GM12801 (cell line): ENCODE measurements at regions not wholly inside any gene's neighbourhood (a gene's known extent, or its start where the extent isn't known, plus 50 kb on each side); places are given as distances from the start of the nearest gene placed in this dataset.

Experiments
- CTCF ChIP-seq: IDR thresholded peaks from one replicate; pipeline ENCODE4 v1.5.1; 2011; ENCODE audit warnings: control low read depth; ENCODE audit not compliant: insufficient read length; ENCODE audit errors: extremely low read depth

DNA sequence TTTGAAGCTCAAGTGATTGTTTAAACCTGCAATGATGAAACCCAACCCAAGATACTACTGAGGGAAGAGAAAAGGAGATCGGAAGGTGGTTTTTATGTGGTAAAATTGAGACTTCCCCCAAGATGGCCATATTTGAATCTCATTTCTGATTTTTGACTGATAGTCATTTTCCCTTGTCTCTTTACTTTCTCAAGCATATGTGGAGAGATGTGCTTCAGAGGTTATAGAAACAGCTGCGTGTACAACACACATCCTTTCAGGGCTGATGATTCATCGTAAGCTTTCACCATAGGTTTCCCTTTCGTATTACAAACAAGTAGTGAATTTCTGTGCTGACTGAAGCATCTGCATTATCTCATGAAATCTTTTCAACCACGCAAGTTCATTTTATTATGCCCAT lies 276.2 kb downstream of the EMP1 start:
- TF ChIP-seq CTCF = no peak

- TF ChIP-seq CTCF = no peak
Observed at GRCh38 chr12:13471471-13471870, 274.9 kb downstream of the EMP1 start.

- no peak for TF ChIP-seq CTCF
Observed at GRCh38 chr12:13465635-13466034, 269.1 kb downstream of the EMP1 start.

DNA sequence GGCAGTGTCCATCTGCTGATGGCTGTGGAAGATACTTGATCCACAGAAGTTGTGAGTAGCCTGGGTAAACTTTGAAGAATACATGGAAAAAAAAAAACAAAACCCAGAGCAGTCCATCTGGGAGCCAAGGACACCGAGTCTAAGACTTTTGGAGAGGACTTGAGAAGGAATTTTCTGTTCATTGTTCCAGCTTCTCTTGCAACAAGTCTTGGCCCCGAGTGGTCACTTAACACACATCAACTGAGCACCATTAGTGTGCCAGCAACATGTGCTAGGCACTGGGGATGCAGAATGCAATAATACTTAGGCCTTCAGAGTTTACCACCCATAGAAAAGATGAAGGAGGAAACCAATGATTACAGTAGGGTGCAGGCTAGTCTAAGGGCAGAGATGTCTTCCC lies 266.7 kb downstream of the EMP1 start:
- no peak for TF ChIP-seq CTCF

DNA sequence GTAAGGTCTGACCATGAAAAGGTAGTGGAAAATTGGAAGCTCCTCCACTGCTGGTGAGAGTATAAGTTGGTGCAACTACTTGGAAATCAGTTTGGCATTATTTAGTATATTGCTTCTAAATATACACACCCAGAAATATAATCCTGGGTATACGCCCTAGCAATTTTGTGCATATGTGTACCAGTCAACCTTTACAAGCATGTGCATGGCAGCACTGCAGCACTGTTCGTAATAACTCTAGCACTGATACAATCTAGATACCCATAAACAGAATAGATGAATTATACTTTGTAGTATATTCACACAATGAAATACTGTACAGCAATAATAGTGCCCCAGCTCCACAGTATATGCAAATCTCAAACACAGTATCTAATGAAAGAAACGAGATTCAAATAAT lies 265.9 kb downstream of the EMP1 start:
- TF ChIP-seq CTCF = no peak

- TF ChIP-seq CTCF = no peak
Observed at GRCh38 chr12:13455778-13456144, 259.2 kb downstream of the EMP1 start.

DNA sequence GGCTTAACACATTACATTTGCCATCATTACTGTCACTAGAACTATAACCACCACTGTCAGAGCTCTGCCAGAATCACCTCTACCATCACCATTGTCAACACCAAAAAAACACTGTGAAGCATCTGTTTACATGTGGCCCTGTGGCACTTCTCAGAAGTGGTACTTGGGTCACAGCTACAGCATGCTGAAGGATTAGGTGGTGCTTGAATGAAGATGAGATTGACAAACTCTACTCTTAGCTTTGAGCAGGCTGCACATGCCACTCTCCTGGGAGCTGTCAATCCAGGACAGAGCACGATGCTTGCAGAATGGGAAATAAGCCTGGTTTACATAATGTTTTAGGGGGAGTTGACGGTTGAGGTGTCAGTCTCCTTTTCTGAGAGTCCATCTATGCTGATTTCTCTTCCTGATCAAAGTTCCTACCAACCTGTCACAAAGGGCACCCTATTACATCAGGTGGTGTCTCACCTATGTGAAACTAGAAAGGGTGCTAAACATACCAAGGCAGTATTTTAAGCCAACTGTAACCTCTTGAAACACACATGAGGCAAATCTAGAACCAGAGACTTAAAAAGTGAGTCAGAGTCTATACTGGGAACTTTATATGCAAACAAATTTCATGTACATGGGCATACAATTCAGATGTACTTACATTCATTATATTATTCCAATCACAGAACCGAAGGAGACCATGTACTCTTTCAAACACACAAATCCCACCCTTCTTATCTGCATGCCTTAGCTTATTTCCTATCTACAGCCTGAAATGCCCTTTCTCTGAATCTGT lies 258.7 kb downstream of the EMP1 start:
- TF ChIP-seq CTCF = no peak
